DOHH2 (cell line): ENCODE measurements at regions not wholly inside any gene's neighbourhood (a gene's known extent, or its start where the extent isn't known, plus 50 kb on each side); places are given as distances from the start of the nearest gene placed in this dataset.

Experiments
- H3F3A ChIP-seq: fragments of 200-600 bp; sonication (generic), shearing (Covaris generic); 2 replicates; pipeline ENCODE4 v1.6.0; 2016; ENCODE audit warnings: antibody characterized with exemption, mild to moderate bottlenecking; ENCODE audit not compliant: control insufficient read depth, insufficient read depth
- H3K27ac ChIP-seq: fragments of 200-600 bp; sonication (generic); 2 replicates; pipeline ENCODE4 v1.5.1; 2014; ENCODE audit warnings: low read depth, mild to moderate bottlenecking, low read length, moderate library complexity
- H3K27me3 ChIP-seq: fragments of 200-600 bp; sonication (generic); 2 replicates; pipeline ENCODE4 v1.6.1; 2014; ENCODE audit warnings: mild to moderate bottlenecking, low read length, mixed read lengths; ENCODE audit not compliant: control insufficient read depth
- H3K36me3 ChIP-seq: fragments of 200-600 bp; sonication (generic); 2 replicates; pipeline ENCODE4 v1.6.1; 2014; ENCODE audit warnings: mild to moderate bottlenecking, low read length, moderate library complexity, mixed read lengths; ENCODE audit not compliant: control insufficient read depth
- H3K4me1 ChIP-seq: fragments of 200-600 bp; sonication (generic); 2 replicates; pipeline ENCODE4 v1.6.1; 2014; ENCODE audit warnings: mild to moderate bottlenecking, low read length, mixed read lengths; ENCODE audit not compliant: control insufficient read depth
- H3K4me2 ChIP-seq: fragments of 200-600 bp; sonication (generic); 2 replicates; pipeline ENCODE4 v1.6.0; 2014; ENCODE audit warnings: mild to moderate bottlenecking, low read length, moderate library complexity
- H3K4me3 ChIP-seq: fragments of 200-600 bp; sonication (generic); 2 replicates; pipeline ENCODE4 v1.5.1; 2014; ENCODE audit warnings: mild to moderate bottlenecking, low read length, mixed read lengths
- H3K79me2 ChIP-seq: fragments of 200-600 bp; sonication (generic); 2 replicates; pipeline ENCODE4 v1.6.1; 2014; ENCODE audit warnings: mild to moderate bottlenecking, low read length, mixed read lengths; ENCODE audit not compliant: control insufficient read depth
- H3K9me2 ChIP-seq: fragments of 200-600 bp; sonication (generic); replicated peaks from 2 replicates; pipeline ENCODE4 v1.6.1; 2014; ENCODE audit warnings: mild to moderate bottlenecking, low read length, mixed read lengths; ENCODE audit not compliant: control insufficient read depth
- H3K9me3 ChIP-seq: fragments of 200-600 bp; sonication (generic); 2 replicates; pipeline ENCODE4 v1.6.1; 2014; ENCODE audit warnings: antibody characterized with exemption, low read length, mixed read lengths; ENCODE audit not compliant: control insufficient read depth, insufficient read depth
- H4K20me1 ChIP-seq: fragments of 200-600 bp; sonication (generic); 2 replicates; pipeline ENCODE4 v1.6.0; 2014; ENCODE audit warnings: low read depth, mild to moderate bottlenecking, antibody characterized with exemption, low read length, moderate library complexity; ENCODE audit not compliant: control insufficient read depth, insufficient read depth
- CTCF ChIP-seq: fragments of 200-600 bp; sonication (generic); IDR thresholded peaks from one replicate; pipeline ENCODE4 v1.5.1; 2014; ENCODE audit warnings: antibody characterized with exemption, mild to moderate bottlenecking, low read depth, low read length; ENCODE audit not compliant: poor library complexity, severe bottlenecking
- EZH2phosphoT487 ChIP-seq: fragments of 200-600 bp; sonication (generic); IDR thresholded peaks from 2 replicates; pipeline ENCODE4 v1.6.1; 2017; ENCODE audit warnings: borderline replicate concordance, mild to moderate bottlenecking, antibody characterized with exemption, low read length, moderate library complexity, mixed read lengths

- Histone ChIP-seq H3K9me3 (no peaks in the 10 kb centered on the region), H3K9me2 (no peaks in the 10 kb centered on the region), H3K4me2 (no peak overlapping the region), H3K4me1 (peaks cover 10% of the 10 kb centered on the region), H3K27me3 (peaks cover 14% of the 10 kb centered on the region; the same call in 1 of the 2 replicates), H3F3A (no peaks in the 10 kb centered on the region), H4K20me1 (no peaks in the 10 kb centered on the region), H3K4me3 (no peak overlapping the region), H3K27ac (no peak overlapping the region), H3K36me3 (no peaks in the 10 kb centered on the region), H3K79me2 (no peaks in the 10 kb centered on the region)
- no peak for TF ChIP-seq EZH2phosphoT487
- TF ChIP-seq CTCF = no peak
Measured at GRCh38 chr2:176552501-176553135, 283.4 kb downstream of the MTX2 start.

GRCh38 chr2:176553685-176554100 lies 284.5 kb downstream of the MTX2 start:
- no peak overlapping the region for H3K27ac ChIP-seq

GRCh38 chr2:176554101-176555048 lies 285.1 kb downstream of the MTX2 start:
- H3K27me3 ChIP-seq = peaks cover 15% of the 10 kb centered on the region; the same call in 1 of the 2 replicates
- H3K9me2 ChIP-seq = no peaks in the 10 kb centered on the region
- no peak overlapping the region for H3K27ac ChIP-seq
- H3K4me2 ChIP-seq = peak overlapping the region; percentile 82
- peak; percentile 75 for TF ChIP-seq CTCF
- TF ChIP-seq EZH2phosphoT487 = no peak
- H3K4me3 ChIP-seq = peak overlapping the region; percentile 69
- peaks cover 10% of the 10 kb centered on the region for H3K4me1 ChIP-seq
- no peaks in the 10 kb centered on the region for H3K9me3 ChIP-seq
- H3F3A ChIP-seq = no peaks in the 10 kb centered on the region
- no peaks in the 10 kb centered on the region for H4K20me1 ChIP-seq
- H3K79me2 ChIP-seq = no peaks in the 10 kb centered on the region
- H3K36me3 ChIP-seq = no peaks in the 10 kb centered on the region

More at GRCh38 chr2:176553685-176554100, 284.5 kb downstream of the MTX2 start:
- Histone ChIP-seq H3K36me3 (no peaks in the 10 kb centered on the region), H3K9me3 (no peaks in the 10 kb centered on the region), H3K4me3 (peak overlapping the region; percentile 69), H3K27me3 (peaks cover 14% of the 10 kb centered on the region; the same call in 1 of the 2 replicates), H3K79me2 (no peaks in the 10 kb centered on the region), H3K4me2 (peak overlapping the region; percentile 82), H3K4me1 (peaks cover 10% of the 10 kb centered on the region), H3K9me2 (no peaks in the 10 kb centered on the region), H4K20me1 (no peaks in the 10 kb centered on the region), H3F3A (no peaks in the 10 kb centered on the region)
- TF ChIP-seq EZH2phosphoT487 (no peak), CTCF (no peak)
